ENCODE measurements at regions not wholly inside any gene's neighbourhood (a gene's known extent, or its start where the extent isn't known, plus 50 kb on each side); places are given as distances from the start of the nearest gene placed in this dataset.

- TF ChIP-seq CTCF (conservative IDR thresholded peaks at IDR 0.05; ENCODE audit: low read depth, low read length) (no peak), EZH2 (IDR thresholded peaks at IDR 0.05; ENCODE audit: borderline replicate concordance, low read depth, low read length, poor library complexity, severe bottlenecking) (no peak)
These were observed 137.4 kb downstream of the PLK2 start for GRCh38 chr5:58322453-58322852.
